GM12878 (cell line): ENCODE measurements at regions not wholly inside any gene's neighbourhood (a gene's known extent, or its start where the extent isn't known, plus 50 kb on each side); places are given as distances from the start of the nearest gene placed in this dataset.

Source experiments
- ATAC-seq: fragments of 200-7000 bp; cut with Tn5 transposase; 3 replicates; pipeline ENCODE4 v1.9.1; 2020; ENCODE audit warnings: mild to moderate bottlenecking, moderate library complexity
- BruUV-seq: library from RNA; stranded (reverse); fragments of 400-500 nt; replicated peaks from 2 replicates; lab custom pipeline; 2021; lab: Mats Ljungman, UMichigan
- CTCF ChIA-PET: fragments of 300-600 bp; sonication (Branson Sonifier 250); formaldehyde crosslinking; extraction: SDS; loops from one replicate; lab custom pipeline; 2021; ENCODE audit warnings: inconsistent platforms; lab: Yijun Ruan, JAX
- POLR2A ChIA-PET: fragments of 350-600 bp; formaldehyde crosslinking; extraction: SDS; loops from one replicate; lab custom pipeline; 2021; ENCODE audit warnings: inconsistent platforms; lab: Charles Lee
- RAD21 ChIA-PET: fragments of 300-600 bp; sonication (Branson Sonifier 250); formaldehyde crosslinking; loops from one replicate; lab custom pipeline; 2023; ENCODE audit warnings: antibody characterized with exemption; ENCODE audit not compliant: unreplicated experiment; lab: Charles Lee
- SMC1A ChIA-PET: fragments of 300-600 bp; sonication (Branson Sonifier 250); formaldehyde crosslinking; loops from one replicate; lab custom pipeline; 2023; ENCODE audit not compliant: unreplicated experiment, uncharacterized antibody; lab: Charles Lee
- DNase-seq: peaks from one replicate; pipeline ENCODE4 v3.0.0-alpha.2; 2011; ENCODE audit warnings: low read depth, low spot score
- FAIRE-seq: peaks from 3 replicates; lab custom pipeline; 2011; peaks lifted over from hg19 to GRCh38; lab: Jason Lieb, UNC
- H2AFZ ChIP-seq: 2 replicates; pipeline ENCODE4 v1.6.0; 2011; ENCODE audit warnings: low read depth, low read length, control low read depth; ENCODE audit not compliant: control insufficient read depth
- H3K27ac ChIP-seq: 2 replicates; pipeline ENCODE4 v1.5.1; 2011; ENCODE audit warnings: control low read depth; ENCODE audit not compliant: control insufficient read depth, insufficient read depth
- H3K27me3 ChIP-seq, 2 experiments: replicated peaks in 1 of 2; 2 replicates each; pipeline versions ENCODE4 v1.6.0 to v1.6.1; 2011; ENCODE audit warnings: low read length in 1 of 2; ENCODE audit not compliant: control insufficient read depth in 2 of 2, insufficient read depth in 2 of 2
- H3K36me3 ChIP-seq, 2 experiments: 2 replicates each; pipeline ENCODE4 v1.5.1; 2011; ENCODE audit warnings: low read length in 1 of 2; ENCODE audit not compliant: control insufficient read depth in 2 of 2, insufficient read depth in 2 of 2
- H3K4me1 ChIP-seq: 2 replicates; pipeline ENCODE4 v1.6.1; 2011; ENCODE audit warnings: mild to moderate bottlenecking, low read length, moderate library complexity, mixed read lengths; ENCODE audit not compliant: control insufficient read depth, insufficient read depth
- H3K4me2 ChIP-seq: 2 replicates; pipeline ENCODE4 v1.6.0; 2011; ENCODE audit warnings: control low read depth; ENCODE audit not compliant: control insufficient read depth, insufficient read depth
- H3K4me3 ChIP-seq: fragments of 200-600 bp; sonication (generic); 2 replicates; pipeline ENCODE4 v1.5.1; 2016
- H3K79me2 ChIP-seq: 2 replicates; pipeline ENCODE4 v1.6.0; 2011; ENCODE audit warnings: low read length; ENCODE audit not compliant: control insufficient read depth, insufficient read depth
- H3K9ac ChIP-seq: 2 replicates; pipeline ENCODE4 v1.8.0; 2011; ENCODE audit warnings: low read length, control low read depth, mixed read lengths; ENCODE audit not compliant: control insufficient read depth, insufficient read depth
- H3K9me3 ChIP-seq: replicated peaks from 3 replicates; pipeline ENCODE4 v1.5.1; 2011; ENCODE audit warnings: mild to moderate bottlenecking, low read length; ENCODE audit not compliant: control insufficient read depth, insufficient read depth
- H4K20me1 ChIP-seq: 2 replicates; pipeline ENCODE4 v1.6.0; 2011; ENCODE audit not compliant: control insufficient read depth, insufficient read depth
- CBFB ChIP-seq: IDR thresholded peaks from 2 replicates; pipeline ENCODE4 v1.6.1; 2016; ENCODE audit warnings: antibody characterized with exemption, low read depth
- CREB1 ChIP-seq: IDR thresholded peaks from 2 replicates; pipeline ENCODE4 v1.6.1; 2012; ENCODE audit warnings: low read depth, mild to moderate bottlenecking, inconsistent platforms
- HCFC1 ChIP-seq: fragments of 150-350 bp; IDR thresholded peaks from 2 replicates; pipeline ENCODE4 v1.6.1; 2014; ENCODE audit warnings: low read length
- JUND ChIP-seq: IDR thresholded peaks from 2 replicates; pipeline ENCODE4 v1.6.1; 2012; ENCODE audit warnings: low read depth, mild to moderate bottlenecking, low read length, improper control_type of control experiment, moderate library complexity
- MEF2A ChIP-seq: IDR thresholded peaks from 2 replicates; pipeline ENCODE4 v1.6.1; 2011; ENCODE audit warnings: low read depth, mild to moderate bottlenecking, low read length, moderate library complexity; ENCODE audit not compliant: insufficient read depth
- NFYB ChIP-seq: IDR thresholded peaks from 2 replicates; pipeline ENCODE4 v1.6.1; 2011; ENCODE audit warnings: low read depth, mild to moderate bottlenecking, low read length, improper control_type of control experiment, moderate library complexity; ENCODE audit not compliant: insufficient read depth
- POU2F2 ChIP-seq: IDR thresholded peaks from 3 replicates; pipeline ENCODE4 v1.6.1; 2011; ENCODE audit warnings: low read depth, mild to moderate bottlenecking, low read length, borderline replicate concordance
- RAD51 ChIP-seq: fragments of 450-650 bp; IDR thresholded peaks from 2 replicates; pipeline ENCODE4 v1.6.1; 2016; ENCODE audit warnings: moderate library complexity, mild to moderate bottlenecking, inconsistent platforms
- RFX5 ChIP-seq: IDR thresholded peaks from 2 replicates; pipeline ENCODE4 v1.6.1; 2011; ENCODE audit warnings: low read depth, low read length, improper control_type of control experiment
- SMAD5 ChIP-seq: IDR thresholded peaks from 2 replicates; pipeline ENCODE4 v1.6.1; 2016; ENCODE audit warnings: antibody characterized with exemption, low read depth
- SREBF1 ChIP-seq: IDR thresholded peaks from 2 replicates; pipeline ENCODE4 v1.6.1; 2012; ENCODE audit warnings: mild to moderate bottlenecking, low read length
- SREBF2 ChIP-seq: IDR thresholded peaks from 2 replicates; pipeline ENCODE4 v1.6.1; 2012; ENCODE audit warnings: mild to moderate bottlenecking, low read length
- WGBS: methylation state at CpG from one replicate; pipeline ENCODE4 v1.1.6; 2016; ENCODE audit warnings: low lambda C conversion rate; ENCODE audit not compliant: insufficient replicate concordance, insufficient coverage; ENCODE audit errors: missing lambda C conversion rate; 5-methylcytosine and 5-hydroxymethylcytosine counted together
- in situ Hi-C: fragments of 300-500 bp; cut with MboI; formaldehyde crosslinking; loops from 9 replicates; pipeline ENCODE4 v1.14.3; 2018; ENCODE audit warnings: mixed read lengths
- intact Hi-C: fragments of 100-400 bp; cut with micrococcal nuclease; formaldehyde crosslinking; loops from one replicate; pipeline ENCODE4 v1.14.2; 2022; ENCODE audit not compliant: unreplicated experiment
- TF ChIP-seq, protein P1 (sequence below): fragments of 450-650 bp; IDR thresholded peaks from 2 replicates; pipeline ENCODE4 v1.6.1; 2017; ENCODE audit warnings: mild to moderate bottlenecking, moderate library complexity
- TF ChIP-seq, protein P2 (sequence below): fragments of 450-650 bp; IDR thresholded peaks from 2 replicates; pipeline ENCODE4 v1.6.1; 2017; ENCODE audit warnings: antibody characterized with exemption, mild to moderate bottlenecking, moderate library complexity
- TF ChIP-seq, protein P3 (sequence below): fragments of 450-650 bp; conservative IDR thresholded peaks from 2 replicates; pipeline ENCODE4 v1.6.1; 2017; ENCODE audit warnings: mild to moderate bottlenecking, moderate library complexity

DNA sequence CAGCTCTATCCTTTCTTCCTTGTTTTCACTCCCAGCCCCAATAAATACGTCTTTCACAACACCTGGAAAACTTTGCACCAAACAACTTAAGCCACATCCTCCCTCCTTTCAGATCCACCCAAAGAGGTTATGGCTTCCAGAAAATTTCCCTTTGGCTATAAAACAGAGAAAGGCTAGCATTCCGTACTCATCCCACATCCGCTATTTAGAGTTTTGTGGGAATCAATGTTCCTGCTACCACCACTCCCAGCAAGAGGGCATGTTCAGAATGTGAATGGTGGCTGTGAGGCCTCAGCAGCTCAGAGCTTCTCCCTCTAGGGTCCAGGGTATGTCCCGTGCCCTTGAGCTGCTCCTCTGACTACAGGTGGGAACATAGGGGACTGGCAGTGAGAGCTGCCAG is 214.6 kb downstream of the NCK2 start (continued):
- TF ChIP-seq, protein P1, sequence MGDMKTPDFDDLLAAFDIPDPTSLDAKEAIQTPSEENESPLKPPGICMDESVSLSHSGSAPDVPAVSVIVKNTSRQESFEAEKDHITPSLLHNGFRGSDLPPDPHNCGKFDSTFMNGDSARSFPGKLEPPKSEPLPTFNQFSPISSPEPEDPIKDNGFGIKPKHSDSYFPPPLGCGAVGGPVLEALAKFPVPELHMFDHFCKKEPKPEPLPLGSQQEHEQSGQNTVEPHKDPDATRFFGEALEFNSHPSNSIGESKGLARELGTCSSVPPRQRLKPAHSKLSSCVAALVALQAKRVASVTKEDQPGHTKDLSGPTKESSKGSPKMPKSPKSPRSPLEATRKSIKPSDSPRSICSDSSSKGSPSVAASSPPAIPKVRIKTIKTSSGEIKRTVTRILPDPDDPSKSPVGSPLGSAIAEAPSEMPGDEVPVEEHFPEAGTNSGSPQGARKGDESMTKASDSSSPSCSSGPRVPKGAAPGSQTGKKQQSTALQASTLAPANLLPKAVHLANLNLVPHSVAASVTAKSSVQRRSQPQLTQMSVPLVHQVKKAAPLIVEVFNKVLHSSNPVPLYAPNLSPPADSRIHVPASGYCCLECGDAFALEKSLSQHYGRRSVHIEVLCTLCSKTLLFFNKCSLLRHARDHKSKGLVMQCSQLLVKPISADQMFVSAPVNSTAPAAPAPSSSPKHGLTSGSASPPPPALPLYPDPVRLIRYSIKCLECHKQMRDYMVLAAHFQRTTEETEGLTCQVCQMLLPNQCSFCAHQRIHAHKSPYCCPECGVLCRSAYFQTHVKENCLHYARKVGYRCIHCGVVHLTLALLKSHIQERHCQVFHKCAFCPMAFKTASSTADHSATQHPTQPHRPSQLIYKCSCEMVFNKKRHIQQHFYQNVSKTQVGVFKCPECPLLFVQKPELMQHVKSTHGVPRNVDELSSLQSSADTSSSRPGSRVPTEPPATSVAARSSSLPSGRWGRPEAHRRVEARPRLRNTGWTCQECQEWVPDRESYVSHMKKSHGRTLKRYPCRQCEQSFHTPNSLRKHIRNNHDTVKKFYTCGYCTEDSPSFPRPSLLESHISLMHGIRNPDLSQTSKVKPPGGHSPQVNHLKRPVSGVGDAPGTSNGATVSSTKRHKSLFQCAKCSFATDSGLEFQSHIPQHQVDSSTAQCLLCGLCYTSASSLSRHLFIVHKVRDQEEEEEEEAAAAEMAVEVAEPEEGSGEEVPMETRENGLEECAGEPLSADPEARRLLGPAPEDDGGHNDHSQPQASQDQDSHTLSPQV: no peak
- TF ChIP-seq CREB1 (no peak), RFX5 (no peak), SREBF2 (no peak), HCFC1 (no peak)
- TF ChIP-seq, all 136 proteins: peak for 0

DNA sequence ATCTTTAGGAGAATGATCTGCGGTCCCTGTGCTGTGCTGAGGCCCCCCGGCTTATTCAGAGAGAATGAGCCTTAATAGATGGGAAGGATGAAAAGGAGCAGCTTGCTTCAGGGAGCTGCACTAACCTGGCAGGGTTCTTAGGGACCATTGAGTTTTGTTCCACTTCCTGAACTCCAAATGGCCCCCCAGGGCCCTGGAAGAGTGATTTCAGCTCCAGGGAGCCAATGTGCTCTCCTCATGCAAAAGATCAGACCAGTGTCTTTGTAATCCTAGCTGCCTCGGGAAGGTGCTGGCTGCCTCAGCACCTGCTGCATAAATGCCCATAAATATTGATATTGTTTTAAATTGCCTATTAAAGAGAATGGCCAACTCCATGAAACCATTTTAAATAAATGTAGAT is 210.2 kb downstream of the NCK2 start:
- Histone ChIP-seq H3K9ac (no peak overlapping the region), H4K20me1 (no peaks in the 10 kb centered on the region), H3K4me1 (no peaks in the 10 kb centered on the region), H3K27me3 (no peaks in the 10 kb centered on the region), H3K9me3 (no peaks in the 10 kb centered on the region), H3K36me3 (no peaks in the 10 kb centered on the region), H3K4me2 (no peak overlapping the region), H3K79me2 (no peaks in the 10 kb centered on the region), H3K27ac (no peak overlapping the region), H2AFZ (no peak overlapping the region), H3K4me3 (no peak overlapping the region)
- DNase-seq: no peak
- RAD21 ChIA-PET: no interaction called here
- POLR2A ChIA-PET: no interaction called here
- no peak for ATAC-seq
- WGBS: 37% methylated on average over 3 of the region's 3 CpGs
- SMC1A ChIA-PET: interaction anchor here (1.7 kb wide), 1 partner anchor 208 kb away, joined by 5 read pairs; no protein-coding TSS in a partner anchor
- no TSS peak for BruUV-seq
- intact Hi-C loops (no loop called here), in situ Hi-C loops (no loop called here)
- CTCF ChIA-PET: interaction anchor here (0.6 kb wide), 1 partner anchor 198 kb away, joined by 3 read pairs; no protein-coding TSS in a partner anchor
- FAIRE-seq: no peak
- TF ChIP-seq RAD51 (no peak), JUND (no peak), MEF2A (no peak), CBFB (no peak), SMAD5 (no peak), POU2F2 (no peak), NFYB (no peak), SREBF1 (no peak)
- TF ChIP-seq, protein P2, sequence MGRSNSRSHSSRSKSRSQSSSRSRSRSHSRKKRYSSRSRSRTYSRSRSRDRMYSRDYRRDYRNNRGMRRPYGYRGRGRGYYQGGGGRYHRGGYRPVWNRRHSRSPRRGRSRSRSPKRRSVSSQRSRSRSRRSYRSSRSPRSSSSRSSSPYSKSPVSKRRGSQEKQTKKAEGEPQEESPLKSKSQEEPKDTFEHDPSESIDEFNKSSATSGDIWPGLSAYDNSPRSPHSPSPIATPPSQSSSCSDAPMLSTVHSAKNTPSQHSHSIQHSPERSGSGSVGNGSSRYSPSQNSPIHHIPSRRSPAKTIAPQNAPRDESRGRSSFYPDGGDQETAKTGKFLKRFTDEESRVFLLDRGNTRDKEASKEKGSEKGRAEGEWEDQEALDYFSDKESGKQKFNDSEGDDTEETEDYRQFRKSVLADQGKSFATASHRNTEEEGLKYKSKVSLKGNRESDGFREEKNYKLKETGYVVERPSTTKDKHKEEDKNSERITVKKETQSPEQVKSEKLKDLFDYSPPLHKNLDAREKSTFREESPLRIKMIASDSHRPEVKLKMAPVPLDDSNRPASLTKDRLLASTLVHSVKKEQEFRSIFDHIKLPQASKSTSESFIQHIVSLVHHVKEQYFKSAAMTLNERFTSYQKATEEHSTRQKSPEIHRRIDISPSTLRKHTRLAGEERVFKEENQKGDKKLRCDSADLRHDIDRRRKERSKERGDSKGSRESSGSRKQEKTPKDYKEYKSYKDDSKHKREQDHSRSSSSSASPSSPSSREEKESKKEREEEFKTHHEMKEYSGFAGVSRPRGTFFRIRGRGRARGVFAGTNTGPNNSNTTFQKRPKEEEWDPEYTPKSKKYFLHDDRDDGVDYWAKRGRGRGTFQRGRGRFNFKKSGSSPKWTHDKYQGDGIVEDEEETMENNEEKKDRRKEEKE: no peak
- TF ChIP-seq, protein P3, sequence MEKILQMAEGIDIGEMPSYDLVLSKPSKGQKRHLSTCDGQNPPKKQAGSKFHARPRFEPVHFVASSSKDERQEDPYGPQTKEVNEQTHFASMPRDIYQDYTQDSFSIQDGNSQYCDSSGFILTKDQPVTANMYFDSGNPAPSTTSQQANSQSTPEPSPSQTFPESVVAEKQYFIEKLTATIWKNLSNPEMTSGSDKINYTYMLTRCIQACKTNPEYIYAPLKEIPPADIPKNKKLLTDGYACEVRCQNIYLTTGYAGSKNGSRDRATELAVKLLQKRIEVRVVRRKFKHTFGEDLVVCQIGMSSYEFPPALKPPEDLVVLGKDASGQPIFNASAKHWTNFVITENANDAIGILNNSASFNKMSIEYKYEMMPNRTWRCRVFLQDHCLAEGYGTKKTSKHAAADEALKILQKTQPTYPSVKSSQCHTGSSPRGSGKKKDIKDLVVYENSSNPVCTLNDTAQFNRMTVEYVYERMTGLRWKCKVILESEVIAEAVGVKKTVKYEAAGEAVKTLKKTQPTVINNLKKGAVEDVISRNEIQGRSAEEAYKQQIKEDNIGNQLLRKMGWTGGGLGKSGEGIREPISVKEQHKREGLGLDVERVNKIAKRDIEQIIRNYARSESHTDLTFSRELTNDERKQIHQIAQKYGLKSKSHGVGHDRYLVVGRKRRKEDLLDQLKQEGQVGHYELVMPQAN: no peak
